IMR-90 (cell line): ENCODE measurements at regions not wholly inside any gene's neighbourhood (a gene's known extent, or its start where the extent isn't known, plus 50 kb on each side); places are given as distances from the start of the nearest gene placed in this dataset.

Experiments
- ATAC-seq: fragments of 200-7000 bp; cut with Tn5 transposase; 2 replicates; pipeline ENCODE4 v1.9.1; 2020; ENCODE audit warnings: low read depth, mild to moderate bottlenecking, moderate library complexity
- BruUV-seq: library from RNA; stranded (reverse); fragments of 400-500 nt; replicated peaks from 2 replicates; lab custom pipeline; 2021; lab: Mats Ljungman, UMichigan
- CTCF ChIA-PET: fragments of 300-600 bp; formaldehyde crosslinking; extraction: SDS; loops from one replicate; lab custom pipeline; 2021; ENCODE audit warnings: antibody characterized with exemption; lab: Yijun Ruan, JAX
- POLR2A ChIA-PET: fragments of 300-600 bp; sonication (Branson Sonifier 250); formaldehyde crosslinking; loops from one replicate; lab custom pipeline; 2022; ENCODE audit warnings: antibody characterized with exemption; ENCODE audit not compliant: unreplicated experiment; lab: Charles Lee
- DNase-seq: peaks from one replicate; pipeline ENCODE4 v3.0.0; 2013
- H2AFZ ChIP-seq: replicated peaks from 2 replicates; pipeline ENCODE3; 2013; ENCODE audit warnings: low read length, mild to moderate bottlenecking; ENCODE audit not compliant: poor library complexity
- H2AK5ac ChIP-seq: 2 replicates; pipeline ENCODE4 v1.6.1; 2013; ENCODE audit warnings: low read depth, low read length, inconsistent platforms
- H2AK9ac ChIP-seq: replicated peaks from 2 replicates; pipeline ENCODE3; 2013; ENCODE audit warnings: mild to moderate bottlenecking, low read depth, low read length, moderate library complexity; ENCODE audit not compliant: poor library complexity
- H2BK120ac ChIP-seq: 2 replicates; pipeline ENCODE4 v1.6.1; 2013; ENCODE audit warnings: low read depth, low read length, inconsistent platforms
- H2BK15ac ChIP-seq: 3 replicates; pipeline ENCODE4 v1.6.1; 2013; ENCODE audit warnings: low read depth, low read length, inconsistent platforms
- H2BK20ac ChIP-seq: 2 replicates; pipeline ENCODE4 v1.6.1; 2013; ENCODE audit warnings: low read depth, mild to moderate bottlenecking, inconsistent platforms, low read length, moderate library complexity
- H2BK5ac ChIP-seq: 2 replicates; pipeline ENCODE4 v1.6.1; 2013; ENCODE audit warnings: mild to moderate bottlenecking, low read depth, low read length, inconsistent platforms; ENCODE audit not compliant: poor library complexity, severe bottlenecking
- H3K14ac ChIP-seq: replicated peaks from 2 replicates; pipeline ENCODE4 v1.6.1; 2013; ENCODE audit warnings: low read depth, low read length, inconsistent platforms
- H3K18ac ChIP-seq: 2 replicates; pipeline ENCODE4 v1.6.1; 2013; ENCODE audit warnings: low read depth, low read length, control low read depth
- H3K23ac ChIP-seq: 2 replicates; pipeline ENCODE4 v1.6.1; 2013; ENCODE audit warnings: low read depth, low read length, inconsistent platforms
- H3K27ac ChIP-seq: 2 replicates; pipeline ENCODE4 v1.5.1; 2013; ENCODE audit warnings: mild to moderate bottlenecking, control low read depth, low read length; ENCODE audit not compliant: insufficient read depth
- H3K27me3 ChIP-seq: 2 replicates; pipeline ENCODE4 v1.6.1; 2013; ENCODE audit warnings: low read length; ENCODE audit not compliant: control insufficient read depth, insufficient read depth
- H3K36me3 ChIP-seq: 2 replicates; pipeline ENCODE4 v1.6.1; 2013; ENCODE audit warnings: low read length, mixed read lengths; ENCODE audit not compliant: control insufficient read depth, insufficient read depth
- H3K4ac ChIP-seq: 2 replicates; pipeline ENCODE4 v1.6.1; 2013; ENCODE audit warnings: low read depth, low read length, inconsistent platforms
- H3K4me1 ChIP-seq: 2 replicates; pipeline ENCODE4 v1.6.1; 2013; ENCODE audit warnings: low read length, mixed read lengths; ENCODE audit not compliant: control insufficient read depth, insufficient read depth
- H3K4me2 ChIP-seq: 2 replicates; pipeline ENCODE4 v1.6.1; 2013; ENCODE audit warnings: low read depth, mild to moderate bottlenecking, control low read depth, low read length, moderate library complexity
- H3K4me3 ChIP-seq: 2 replicates; pipeline ENCODE4 v1.5.1; 2013; ENCODE audit warnings: low read depth, mild to moderate bottlenecking, control low read depth, low read length, moderate library complexity; ENCODE audit not compliant: insufficient read depth
- H3K56ac ChIP-seq: 2 replicates; pipeline ENCODE4 v1.6.1; 2013; ENCODE audit warnings: low read length, inconsistent platforms; ENCODE audit not compliant: insufficient read depth; ENCODE audit errors: extremely low read depth
- H3K79me1 ChIP-seq, 2 experiments: 2 replicates each; pipeline ENCODE4 v1.6.1; 2013; ENCODE audit warnings: low read length in 2 of 2, inconsistent platforms in 1 of 2, low read depth in 1 of 2
- H3K9ac ChIP-seq: 2 replicates; pipeline ENCODE4 v1.6.1; 2013; ENCODE audit warnings: low read depth, low read length, control low read depth
- H3K9me1 ChIP-seq: 2 replicates; pipeline ENCODE4 v1.6.1; 2013; ENCODE audit warnings: low read length, inconsistent platforms; ENCODE audit not compliant: insufficient read depth
- H3K9me3 ChIP-seq: 2 replicates; pipeline ENCODE4 v1.6.1; 2013; ENCODE audit warnings: low read length; ENCODE audit not compliant: control insufficient read depth, insufficient read depth
- H4K20me1 ChIP-seq: 2 replicates; pipeline ENCODE4 v1.6.1; 2013; ENCODE audit warnings: low read length, inconsistent platforms; ENCODE audit not compliant: insufficient read depth
- H4K5ac ChIP-seq: 2 replicates; pipeline ENCODE4 v1.6.1; 2013; ENCODE audit warnings: mild to moderate bottlenecking, low read depth, low read length, control low read depth
- H4K8ac ChIP-seq, 2 experiments: 2 replicates each; pipeline ENCODE4 v1.6.1; 2013; ENCODE audit warnings: low read depth in 2 of 2, low read length in 2 of 2, control low read depth in 1 of 2, inconsistent platforms in 1 of 2
- H4K91ac ChIP-seq: 2 replicates; pipeline ENCODE4 v1.6.1; 2013; ENCODE audit warnings: low read depth, low read length, inconsistent platforms; ENCODE audit not compliant: insufficient read depth
- BHLHE40 ChIP-seq: fragments of 150-350 bp; IDR thresholded peaks from 2 replicates; pipeline ENCODE4 v1.6.1; 2016; ENCODE audit warnings: mild to moderate bottlenecking, low read depth, low read length
- CEBPB ChIP-seq: IDR thresholded peaks from 2 replicates; pipeline ENCODE4 v1.6.1; 2012; ENCODE audit warnings: low read depth, low read length, improper control_type of control experiment
- CHD1 ChIP-seq: IDR thresholded peaks from 2 replicates; pipeline ENCODE4 v1.6.1; 2012; ENCODE audit warnings: low read depth, low read length, improper control_type of control experiment
- CTCF ChIP-seq: conservative IDR thresholded peaks from 2 replicates; pipeline ENCODE4 v1.5.1; 2012; ENCODE audit warnings: mild to moderate bottlenecking, low read depth, low read length, improper control_type of control experiment
- ELK1 ChIP-seq: fragments of 150-350 bp; IDR thresholded peaks from 2 replicates; pipeline ENCODE4 v1.6.1; 2016; ENCODE audit warnings: low read depth, mild to moderate bottlenecking, low read length, moderate library complexity, borderline replicate concordance
- FOS ChIP-seq: fragments of 150-350 bp; IDR thresholded peaks from 2 replicates; pipeline ENCODE4 v1.6.1; 2016; ENCODE audit warnings: low read depth, low read length
- MAFK ChIP-seq: IDR thresholded peaks from 2 replicates; pipeline ENCODE4 v1.6.1; 2012; ENCODE audit warnings: low read depth, low read length, improper control_type of control experiment
- MAZ ChIP-seq: IDR thresholded peaks from 2 replicates; pipeline ENCODE4 v1.6.1; 2012; ENCODE audit warnings: low read depth, mild to moderate bottlenecking, low read length, improper control_type of control experiment, moderate library complexity, borderline replicate concordance
- MXI1 ChIP-seq: IDR thresholded peaks from 2 replicates; pipeline ENCODE4 v1.6.1; 2012; ENCODE audit warnings: low read depth, mild to moderate bottlenecking, low read length, moderate library complexity, borderline replicate concordance
- NFE2L2 ChIP-seq: fragments of 150-350 bp; IDR thresholded peaks from 2 replicates; pipeline ENCODE4 v1.6.1; 2016; ENCODE audit warnings: low read depth, mild to moderate bottlenecking, low read length
- POLR2A ChIP-seq: IDR thresholded peaks from 2 replicates; pipeline ENCODE4 v1.6.1; 2012; ENCODE audit warnings: mild to moderate bottlenecking, low read depth, low read length
- RAD21 ChIP-seq: IDR thresholded peaks from 2 replicates; pipeline ENCODE4 v1.6.1; 2012; ENCODE audit warnings: low read length, improper control_type of control experiment
- RCOR1 ChIP-seq: IDR thresholded peaks from 2 replicates; pipeline ENCODE4 v1.6.1; 2012; ENCODE audit warnings: mild to moderate bottlenecking, low read length, improper control_type of control experiment; ENCODE audit not compliant: insufficient replicate concordance
- RFX5 ChIP-seq: IDR thresholded peaks from 2 replicates; pipeline ENCODE4 v1.8.0; 2012; ENCODE audit warnings: low read depth, mild to moderate bottlenecking, low read length, moderate library complexity
- SMC3 ChIP-seq: fragments of 150-350 bp; IDR thresholded peaks from 2 replicates; pipeline ENCODE4 v1.6.1; 2016; ENCODE audit warnings: low read depth, mild to moderate bottlenecking, antibody characterized with exemption, low read length, moderate library complexity
- USF2 ChIP-seq: fragments of 150-350 bp; IDR thresholded peaks from 2 replicates; pipeline ENCODE4 v1.6.1; 2017; ENCODE audit warnings: mild to moderate bottlenecking, antibody characterized with exemption, low read length, low read depth
- WGBS, 2 experiments: methylation state at CpG; one replicate each; pipeline versions ENCODE4 v1.1.5 to v1.1.7; 2013; ENCODE audit warnings: missing lambda C conversion rate in 2 of 2; ENCODE audit not compliant: insufficient read length in 1 of 2; ENCODE audit errors: extremely low coverage in 2 of 2; 5-methylcytosine and 5-hydroxymethylcytosine counted together
- dilution Hi-C: fragments of 300-500 bp; cut with HindIII; formaldehyde crosslinking; loops from one replicate; pipeline ENCODE4 v1.14.3; 2018; ENCODE audit warnings: low sequenced_read_pairs; ENCODE audit not compliant: unreplicated experiment
- in situ Hi-C: fragments of 300-500 bp; cut with MboI; formaldehyde crosslinking; loops from 3 replicates; pipeline ENCODE4 v1.14.3; 2019; ENCODE audit warnings: low sequenced_read_pairs, inconsistent platforms, mixed read lengths
- intact Hi-C: fragments of 100-400 bp; cut with micrococcal nuclease; formaldehyde crosslinking; loops from 2 replicates; pipeline ENCODE4 v1.10.0; 2022

- Histone ChIP-seq H2BK20ac (no peak overlapping the region), H2AK5ac (no peak overlapping the region), H2AK9ac (no peak overlapping the region), H2BK15ac (no peak overlapping the region), H4K20me1 (no peaks in the 10 kb centered on the region), H3K4me2 (no peak overlapping the region), H3K9me1 (no peaks in the 10 kb centered on the region), H3K9me3 (no peaks in the 10 kb centered on the region), H3K23ac (no peak overlapping the region), H3K27me3 (no peaks in the 10 kb centered on the region), H3K4ac (no peak overlapping the region), H3K18ac (no peak overlapping the region), H3K27ac (no peak overlapping the region), H4K8ac (no peak overlapping the region), H3K56ac (no peak overlapping the region), H2BK5ac (no peak overlapping the region), H3K79me1 (no peaks in the 10 kb centered on the region), H3K4me3 (no peak overlapping the region), H3K36me3 (no peaks in the 10 kb centered on the region), H3K14ac (no peak overlapping the region), H2AFZ (no peak overlapping the region), H4K5ac (no peak overlapping the region), H2BK120ac (no peak overlapping the region), H4K91ac (no peak overlapping the region), H3K9ac (no peak overlapping the region), H3K4me1 (no peaks in the 10 kb centered on the region)
- dilution Hi-C loops = no loop called here
- no peak for TF ChIP-seq MAZ
- no peak for TF ChIP-seq USF2
- no peak for TF ChIP-seq POLR2A
- TF ChIP-seq CHD1 = no peak
- TF ChIP-seq MXI1 = no peak
- TF ChIP-seq BHLHE40 = no peak
- no peak for TF ChIP-seq FOS
- TF ChIP-seq RFX5 = no peak
- no peak for TF ChIP-seq RCOR1
- TF ChIP-seq SMC3 = no peak
- TF ChIP-seq CTCF = no peak
- no peak for TF ChIP-seq RAD21
- TF ChIP-seq ELK1 = no peak
- no peak for TF ChIP-seq NFE2L2
- TF ChIP-seq CEBPB = no peak
- TF ChIP-seq MAFK = no peak
- BruUV-seq = no TSS peak
- ATAC-seq (no peak), DNase-seq (no peak)
- POLR2A ChIA-PET = no interaction called here
- intact Hi-C loops = no loop called here
- no CpG with 5 or more reads among the region's 2 CpGs for WGBS, 2 experiments
- CTCF ChIA-PET = no interaction called here
- in situ Hi-C loops = no loop called here
Measured at GRCh38 chr2:138355244-138355643, 146.3 kb upstream of the SPOPL start.
